ENCODE measurements at regions not wholly inside any gene's neighbourhood (a gene's known extent, or its start where the extent isn't known, plus 50 kb on each side); places are given as distances from the start of the nearest gene placed in this dataset.

GRCh38 chr10:33819206-33819605, 484.7 kb upstream of the NRP1 start:
- no peak for DNase-seq

GRCh38 chr10:33818343-33818742, 483.9 kb upstream of the NRP1 start:
- no peak for DNase-seq

- no peak for DNase-seq
These were observed 483.1 kb upstream of the NRP1 start for GRCh38 chr10:33817605-33818004.

- DNase-seq = no peak
These were observed 481.3 kb upstream of the NRP1 start for GRCh38 chr10:33815776-33816175.

- no peak for DNase-seq
These were observed 479.4 kb upstream of the NRP1 start for GRCh38 chr10:33813871-33814270.

GRCh38 chr10:33813415-33813814, 478.9 kb upstream of the NRP1 start:
- DNase-seq = no peak

GRCh38 chr10:33812586-33812985, 478.1 kb upstream of the NRP1 start:
- no peak for DNase-seq

GRCh38 chr10:33810986-33811385, 476.5 kb upstream of the NRP1 start:
- DNase-seq = no peak

- no peak for DNase-seq
These were observed 475.3 kb upstream of the NRP1 start for GRCh38 chr10:33809732-33810131.

GRCh38 chr10:33808475-33808874, 474.0 kb upstream of the NRP1 start:
- DNase-seq = no peak

- no peak for DNase-seq
These were observed 473.3 kb upstream of the NRP1 start for GRCh38 chr10:33807531-33808359.

GRCh38 chr10:33805831-33806230, 471.4 kb upstream of the NRP1 start:
- DNase-seq = no peak

- DNase-seq = no peak
These were observed 470.1 kb upstream of the NRP1 start for GRCh38 chr10:33804584-33804983.

- DNase-seq = no peak
These were observed 468.8 kb upstream of the NRP1 start for GRCh38 chr10:33803248-33803647.

- no peak for DNase-seq
These were observed 468.1 kb upstream of the NRP1 start for GRCh38 chr10:33802566-33802965.

- DNase-seq = no peak
These were observed 467.2 kb upstream of the NRP1 start for GRCh38 chr10:33801705-33802104.

GRCh38 chr10:33800986-33801385, 466.5 kb upstream of the NRP1 start:
- DNase-seq = no peak

GRCh38 chr10:33800545-33800944, 466.1 kb upstream of the NRP1 start:
- no peak for DNase-seq

- DNase-seq = no peak
These were observed 465.5 kb upstream of the NRP1 start for GRCh38 chr10:33799944-33800323.

GRCh38 chr10:33799281-33799943, 464.9 kb upstream of the NRP1 start:
- no peak for DNase-seq

- DNase-seq = no peak
These were observed 464.3 kb upstream of the NRP1 start for GRCh38 chr10:33798754-33799153.

- no peak for DNase-seq
These were observed 462.2 kb upstream of the NRP1 start for GRCh38 chr10:33796680-33797079.

GRCh38 chr10:33795529-33795928, 461.1 kb upstream of the NRP1 start:
- no peak for DNase-seq

Data from anterior cingulate cortex (tissue), 58 donors.